ENCODE measurements at regions not wholly inside any gene's neighbourhood (a gene's known extent, or its start where the extent isn't known, plus 50 kb on each side); places are given as distances from the start of the nearest gene placed in this dataset.
A peak's percentile ranks its signal among the peaks of the same experiment; 100 is the strongest.
"Not testable (repeated sequence)": the region's sequence is repeated elsewhere in the genome, so short reads cannot be mapped to it uniquely, and the experiment has no call there.

- Histone ChIP-seq H3K36me3 (ENCODE audit: control insufficient read depth, insufficient read depth, low read length) (no peaks in the 10 kb centered on the region), H3K27me3 (ENCODE audit: control insufficient read depth, insufficient read depth, low read length) (no peaks in the 10 kb centered on the region), H3K4me3 (ENCODE audit: low read depth, low read length) (no peak overlapping the region)
- DNase-seq (ENCODE audit: low read depth) (no peak), FAIRE-seq (no peak)
- TF ChIP-seq CTCF (IDR thresholded peaks at IDR 0.05; ENCODE audit: insufficient read depth, low read length, severe bottlenecking), result no peak
Measured at GRCh38 chrX:41026702-41027078, 58.6 kb upstream of the USP9X start.

GRCh38 chrX:41029332-41029731 is 55.9 kb upstream of the USP9X start:
- FAIRE-seq (no peak), DNase-seq (ENCODE audit: low read depth) (peak; percentile 31)
- no peaks in the 10 kb centered on the region for H3K36me3 ChIP-seq (ENCODE audit: control insufficient read depth, insufficient read depth, low read length)
- H3K4me3 ChIP-seq (ENCODE audit: low read depth, low read length), result no peak overlapping the region
- no peak for TF ChIP-seq CTCF (IDR thresholded peaks at IDR 0.05; ENCODE audit: insufficient read depth, low read length, severe bottlenecking)
- no peaks in the 10 kb centered on the region for H3K27me3 ChIP-seq (ENCODE audit: control insufficient read depth, insufficient read depth, low read length)

- no peak for TF ChIP-seq CTCF (IDR thresholded peaks at IDR 0.05; ENCODE audit: insufficient read depth, low read length, severe bottlenecking)
- FAIRE-seq (no peak), DNase-seq (ENCODE audit: low read depth) (no peak)
- no peaks in the 10 kb centered on the region for H3K27me3 ChIP-seq (ENCODE audit: control insufficient read depth, insufficient read depth, low read length)
- H3K4me3 ChIP-seq (ENCODE audit: low read depth, low read length), result no peak overlapping the region
- H3K36me3 ChIP-seq (ENCODE audit: control insufficient read depth, insufficient read depth, low read length), result no peaks in the 10 kb centered on the region
Measured at GRCh38 chrX:41031256-41031967, 53.8 kb upstream of the USP9X start.

GRCh38 chrX:41033299-41033698 is 51.9 kb upstream of the USP9X start:
- Histone ChIP-seq H3K36me3 (ENCODE audit: control insufficient read depth, insufficient read depth, low read length) (no peaks in the 10 kb centered on the region), H3K4me3 (ENCODE audit: low read depth, low read length) (no peak overlapping the region), H3K27me3 (ENCODE audit: control insufficient read depth, insufficient read depth, low read length) (no peaks in the 10 kb centered on the region)
- no peak for TF ChIP-seq CTCF (IDR thresholded peaks at IDR 0.05; ENCODE audit: insufficient read depth, low read length, severe bottlenecking)
- DNase-seq (ENCODE audit: low read depth) (no peak), FAIRE-seq (no peak)

- H3K36me3 ChIP-seq (ENCODE audit: control insufficient read depth, insufficient read depth, low read length); DNase-seq (ENCODE audit: low read depth); H3K27me3 ChIP-seq (ENCODE audit: control insufficient read depth, insufficient read depth, low read length); FAIRE-seq; H3K4me3 ChIP-seq (ENCODE audit: low read depth, low read length): not testable (repeated sequence)
Measured at GRCh38 chrX:41034902-41035301, 50.3 kb upstream of the USP9X start.
